ENCODE measurements at regions not wholly inside any gene's neighbourhood (a gene's known extent, or its start where the extent isn't known, plus 50 kb on each side); places are given as distances from the start of the nearest gene placed in this dataset.
A peak's percentile ranks its signal among the peaks of the same experiment; 100 is the strongest.
"Not testable (repeated sequence)": the region's sequence is repeated elsewhere in the genome, so short reads cannot be mapped to it uniquely, and the experiment has no call there.

GRCh38 chr12:127140864-127141484, 1126.0 kb upstream of the TMEM132C start:
- DNase-seq = not testable (repeated sequence)

GRCh38 chr12:127143020-127143419, 1124.0 kb upstream of the TMEM132C start:
- no peak for DNase-seq

GRCh38 chr12:127144770-127145169, 1122.2 kb upstream of the TMEM132C start:
- no peak for DNase-seq

- DNase-seq = no peak
Observed at GRCh38 chr12:127145241-127145928, 1121.6 kb upstream of the TMEM132C start.

GRCh38 chr12:127145929-127146789, 1120.8 kb upstream of the TMEM132C start:
- DNase-seq = peak; percentile 10

- DNase-seq = no peak
Observed at GRCh38 chr12:127146991-127147718, 1119.8 kb upstream of the TMEM132C start.

GRCh38 chr12:127147724-127148123, 1119.2 kb upstream of the TMEM132C start:
- no peak for DNase-seq

- no peak for DNase-seq
Observed at GRCh38 chr12:127148318-127148717, 1118.7 kb upstream of the TMEM132C start.

- DNase-seq = no peak
Observed at GRCh38 chr12:127149226-127149964, 1117.6 kb upstream of the TMEM132C start.

GRCh38 chr12:127150028-127150427, 1116.9 kb upstream of the TMEM132C start:
- DNase-seq = no peak

GRCh38 chr12:127150479-127150878, 1116.5 kb upstream of the TMEM132C start:
- no peak for DNase-seq

GRCh38 chr12:127150956-127151355, 1116.0 kb upstream of the TMEM132C start:
- DNase-seq = no peak

- no peak for DNase-seq
Observed at GRCh38 chr12:127153996-127154395, 1113.0 kb upstream of the TMEM132C start.

- not testable (repeated sequence) for DNase-seq
Observed at GRCh38 chr12:127154830-127155229, 1112.1 kb upstream of the TMEM132C start.

- DNase-seq = not testable (repeated sequence)
Observed at GRCh38 chr12:127155935-127156619, 1110.9 kb upstream of the TMEM132C start.

- DNase-seq = not testable (repeated sequence)
Observed at GRCh38 chr12:127157501-127158366, 1109.2 kb upstream of the TMEM132C start.

GRCh38 chr12:127158385-127159061, 1108.4 kb upstream of the TMEM132C start:
- no peak for DNase-seq

- DNase-seq = no peak
Observed at GRCh38 chr12:127161466-127161865, 1105.5 kb upstream of the TMEM132C start.

GRCh38 chr12:127162307-127162706, 1104.7 kb upstream of the TMEM132C start:
- no peak for DNase-seq

GRCh38 chr12:127162902-127163301, 1104.1 kb upstream of the TMEM132C start:
- no peak for DNase-seq

Measured in NCI-H1417 treated with DMSO at 0.1 percent for 48 hours (cell line).